Left renal cortex interstitium (tissue), 4 donors: ENCODE measurements at regions not wholly inside any gene's neighbourhood (a gene's known extent, or its start where the extent isn't known, plus 50 kb on each side); places are given as distances from the start of the nearest gene placed in this dataset.
"Not testable (repeated sequence)": the region's sequence is repeated elsewhere in the genome, so short reads cannot be mapped to it uniquely, and the experiment has no call there.

ENCODE experiments used
- DNase-seq, 4 donors: peaks; one replicate each; pipeline ENCODE4 v3.0.0-alpha.2; 2013; ENCODE audit warnings: low read depth in 4 of 4, low spot score in 2 of 4, missing footprints in 1 of 4

GRCh38 chr9:38136386-38136785 is 67.4 kb upstream of the SHB start:
- no peak for DNase-seq

GRCh38 chr9:38134611-38135237 is 65.7 kb upstream of the SHB start:
- no peak for DNase-seq

GRCh38 chr9:38133595-38133994 is 64.6 kb upstream of the SHB start:
- DNase-seq: no peak

GRCh38 chr9:38132956-38133355 is 63.9 kb upstream of the SHB start:
- DNase-seq: no peak

- DNase-seq: no peak
Measured at GRCh38 chr9:38131729-38132128, 62.7 kb upstream of the SHB start.

GRCh38 chr9:38130724-38131123 is 61.7 kb upstream of the SHB start:
- no peak for DNase-seq

GRCh38 chr9:38129366-38129765 is 60.3 kb upstream of the SHB start:
- DNase-seq: no peak

GRCh38 chr9:38128752-38129270 is 59.8 kb upstream of the SHB start:
- no peak for DNase-seq

GRCh38 chr9:38127271-38127839 is 58.3 kb upstream of the SHB start:
- no peak for DNase-seq

- no peak for DNase-seq
Measured at GRCh38 chr9:38126730-38127129, 57.7 kb upstream of the SHB start.

GRCh38 chr9:38125889-38126288 is 56.9 kb upstream of the SHB start:
- no peak for DNase-seq

GRCh38 chr9:38123359-38123758 is 54.3 kb upstream of the SHB start:
- DNase-seq: not testable (repeated sequence)

GRCh38 chr9:38120961-38121360 is 51.9 kb upstream of the SHB start:
- DNase-seq: no peak

- no peak for DNase-seq
Measured at GRCh38 chr9:38119560-38120236, 50.7 kb upstream of the SHB start.

GRCh38 chr9:38118862-38119438 is 49.9 kb upstream of the SHB start:
- no peak for DNase-seq
